OCI-LY7 (cell line): ENCODE measurements at regions not wholly inside any gene's neighbourhood (a gene's known extent, or its start where the extent isn't known, plus 50 kb on each side); places are given as distances from the start of the nearest gene placed in this dataset.
A peak's percentile ranks its signal among the peaks of the same experiment; 100 is the strongest.

ENCODE experiments used
- BruUV-seq: library from RNA; stranded (reverse); fragments of 400-500 nt; replicated peaks from 2 replicates; lab custom pipeline; 2021; lab: Mats Ljungman, UMichigan
- CTCF ChIA-PET: fragments of 300-600 bp; sonication (Branson Sonifier 250); formaldehyde crosslinking; loops from one replicate; lab custom pipeline; 2022; ENCODE audit warnings: antibody characterized with exemption; ENCODE audit not compliant: unreplicated experiment; lab: Charles Lee
- POLR2A ChIA-PET: fragments of 300-600 bp; sonication (Branson Sonifier 250); formaldehyde crosslinking; loops from one replicate; lab custom pipeline; 2022; ENCODE audit warnings: antibody characterized with exemption; lab: Charles Lee
- DNase-seq: peaks from one replicate; pipeline ENCODE4 v3.0.0-alpha.2; 2015; ENCODE audit warnings: low spot score
- H2AFZ ChIP-seq: fragments of 200-600 bp; sonication (generic), shearing (Covaris generic); 2 replicates; pipeline ENCODE4 v1.6.1; 2014; ENCODE audit warnings: mild to moderate bottlenecking, antibody characterized with exemption, low read length, moderate library complexity
- H3K27ac ChIP-seq: fragments of 200-600 bp; sonication (generic); 2 replicates; pipeline ENCODE4 v1.5.1; 2014; ENCODE audit warnings: mixed run types, low read depth, mild to moderate bottlenecking, moderate library complexity, low read length, inconsistent platforms; ENCODE audit not compliant: poor library complexity, severe bottlenecking
- H3K36me3 ChIP-seq: fragments of 200-600 bp; sonication (generic); 2 replicates; pipeline ENCODE4 v1.6.1; 2014; ENCODE audit warnings: mild to moderate bottlenecking, antibody characterized with exemption, low read length, moderate library complexity, mixed read lengths; ENCODE audit not compliant: insufficient read depth
- H3K4me1 ChIP-seq: fragments of 200-600 bp; sonication (generic); 2 replicates; pipeline ENCODE4 v1.5.1; 2014; ENCODE audit warnings: mild to moderate bottlenecking, low read length; ENCODE audit not compliant: insufficient read depth, poor library complexity, severe bottlenecking
- H3K4me2 ChIP-seq: fragments of 200-600 bp; sonication (generic); 2 replicates; pipeline ENCODE4 v1.6.1; 2014; ENCODE audit warnings: mild to moderate bottlenecking, low read length
- H3K4me3 ChIP-seq: fragments of 200-600 bp; sonication (generic); 2 replicates; pipeline ENCODE4 v1.5.1; 2014; ENCODE audit warnings: mild to moderate bottlenecking, low read depth, low read length; ENCODE audit not compliant: poor library complexity, severe bottlenecking
- H3K79me2 ChIP-seq: fragments of 200-600 bp; sonication (generic); 2 replicates; pipeline ENCODE4 v1.6.1; 2016; ENCODE audit warnings: low read depth, mild to moderate bottlenecking, low read length, moderate library complexity, mixed read lengths; ENCODE audit not compliant: insufficient read depth
- H3K9me2 ChIP-seq: fragments of 200-600 bp; sonication (generic); 2 replicates; pipeline ENCODE4 v1.6.1; 2016; ENCODE audit warnings: mild to moderate bottlenecking, low read length, mixed read lengths; ENCODE audit not compliant: insufficient read depth
- H3K9me3 ChIP-seq: fragments of 200-600 bp; sonication (generic); 2 replicates; pipeline ENCODE4 v1.6.1; 2014; ENCODE audit warnings: mild to moderate bottlenecking, mixed run types, low read length, mixed read lengths
- H4K20me1 ChIP-seq: fragments of 200-600 bp; sonication (generic); 2 replicates; pipeline ENCODE4 v1.6.1; 2014; ENCODE audit warnings: mild to moderate bottlenecking, antibody characterized with exemption, low read length, moderate library complexity, mixed read lengths; ENCODE audit not compliant: insufficient read depth
- EZH2phosphoT487 ChIP-seq: fragments of 200-600 bp; sonication (generic); IDR thresholded peaks from 2 replicates; pipeline ENCODE4 v1.6.1; 2018; ENCODE audit warnings: low read depth, borderline replicate concordance, mild to moderate bottlenecking, mixed run types, antibody characterized with exemption, low read length, moderate library complexity, mixed read lengths
- intact Hi-C: fragments of 100-400 bp; cut with micrococcal nuclease; formaldehyde crosslinking; loops from one replicate; pipeline ENCODE4 v1.10.0; 2022; ENCODE audit not compliant: unreplicated experiment
- TF ChIP-seq, protein P1 (sequence below): fragments of 200-600 bp; sonication (generic); conservative IDR thresholded peaks from 2 replicates; pipeline ENCODE4 v1.5.1; 2014; ENCODE audit warnings: mild to moderate bottlenecking, antibody characterized with exemption, low read length, moderate library complexity, mixed read lengths

- Histone ChIP-seq H3K4me1 (peaks cover 10% of the 10 kb centered on the region), H3K27ac (no peak overlapping the region), H3K36me3 (no peaks in the 10 kb centered on the region), H2AFZ (no peak overlapping the region), H3K9me2 (no peaks in the 10 kb centered on the region), H3K4me3 (no peak overlapping the region), H3K4me2 (no peak overlapping the region), H3K9me3 (no peaks in the 10 kb centered on the region), H3K79me2 (no peaks in the 10 kb centered on the region), H4K20me1 (no peaks in the 10 kb centered on the region)
- TF ChIP-seq EZH2phosphoT487, result no peak
- TF ChIP-seq, protein P1, sequence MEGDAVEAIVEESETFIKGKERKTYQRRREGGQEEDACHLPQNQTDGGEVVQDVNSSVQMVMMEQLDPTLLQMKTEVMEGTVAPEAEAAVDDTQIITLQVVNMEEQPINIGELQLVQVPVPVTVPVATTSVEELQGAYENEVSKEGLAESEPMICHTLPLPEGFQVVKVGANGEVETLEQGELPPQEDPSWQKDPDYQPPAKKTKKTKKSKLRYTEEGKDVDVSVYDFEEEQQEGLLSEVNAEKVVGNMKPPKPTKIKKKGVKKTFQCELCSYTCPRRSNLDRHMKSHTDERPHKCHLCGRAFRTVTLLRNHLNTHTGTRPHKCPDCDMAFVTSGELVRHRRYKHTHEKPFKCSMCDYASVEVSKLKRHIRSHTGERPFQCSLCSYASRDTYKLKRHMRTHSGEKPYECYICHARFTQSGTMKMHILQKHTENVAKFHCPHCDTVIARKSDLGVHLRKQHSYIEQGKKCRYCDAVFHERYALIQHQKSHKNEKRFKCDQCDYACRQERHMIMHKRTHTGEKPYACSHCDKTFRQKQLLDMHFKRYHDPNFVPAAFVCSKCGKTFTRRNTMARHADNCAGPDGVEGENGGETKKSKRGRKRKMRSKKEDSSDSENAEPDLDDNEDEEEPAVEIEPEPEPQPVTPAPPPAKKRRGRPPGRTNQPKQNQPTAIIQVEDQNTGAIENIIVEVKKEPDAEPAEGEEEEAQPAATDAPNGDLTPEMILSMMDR, result no peak
- no peak for DNase-seq
- BruUV-seq, result no TSS peak
- POLR2A ChIA-PET, result interaction anchor here (1.1 kb wide), 1 partner anchor 19 kb away, joined by 3 read pairs; no protein-coding TSS in a partner anchor
- intact Hi-C loops, result no loop called here
- CTCF ChIA-PET, result no interaction called here
These were observed 139.0 kb downstream of the DDX1 start for GRCh38 chr2:15730545-15731212.

- H3K4me1 ChIP-seq, result peaks cover 10% of the 10 kb centered on the region
- TF ChIP-seq, protein P1, result no peak
- no peak for TF ChIP-seq EZH2phosphoT487
- ChIA-PET POLR2A (interaction anchor here (0.6 to 1.1 kb wide), 2 partner anchors 18 to 499 kb away, joined by 3 read pairs; no protein-coding TSS in a partner anchor), CTCF (no interaction called here)
- no TSS peak for BruUV-seq
- H3K27ac ChIP-seq, result no peak overlapping the region
- no peaks in the 10 kb centered on the region for H3K36me3 ChIP-seq
- intact Hi-C loops, result no loop called here
- DNase-seq, result no peak
- H3K4me3 ChIP-seq, result no peak overlapping the region
- no peaks in the 10 kb centered on the region for H4K20me1 ChIP-seq
- no peaks in the 10 kb centered on the region for H3K9me3 ChIP-seq
- no peak overlapping the region for H2AFZ ChIP-seq
- H3K79me2 ChIP-seq, result no peaks in the 10 kb centered on the region
- H3K9me2 ChIP-seq, result no peaks in the 10 kb centered on the region
- no peak overlapping the region for H3K4me2 ChIP-seq
These were observed 139.7 kb downstream of the DDX1 start for GRCh38 chr2:15731213-15731888.

- H3K36me3 ChIP-seq, result no peaks in the 10 kb centered on the region
- no peak for DNase-seq
- H3K4me2 ChIP-seq, result peak overlapping the region; percentile 15; the same call in 1 of the 2 replicates
- ChIA-PET POLR2A (interaction anchor here (0.6 to 1.0 kb wide), 2 partner anchors 12 to 499 kb away, joined by 3 read pairs; no protein-coding TSS in a partner anchor), CTCF (no interaction called here)
- no peaks in the 10 kb centered on the region for H3K9me3 ChIP-seq
- no peaks in the 10 kb centered on the region for H3K9me2 ChIP-seq
- no peaks in the 10 kb centered on the region for H3K79me2 ChIP-seq
- H3K4me1 ChIP-seq, result peaks cover 10% of the 10 kb centered on the region
- no peak overlapping the region for H2AFZ ChIP-seq
- intact Hi-C loops, result no loop called here
- no peak overlapping the region for H3K27ac ChIP-seq
- no TSS peak for BruUV-seq
- no peak overlapping the region for H3K4me3 ChIP-seq
- TF ChIP-seq, protein P1, result no peak
- no peak for TF ChIP-seq EZH2phosphoT487
- no peaks in the 10 kb centered on the region for H4K20me1 ChIP-seq
These were observed 140.2 kb downstream of the DDX1 start for GRCh38 chr2:15731889-15732271.
